HG03378 (cell line): ENCODE measurements at regions not wholly inside any gene's neighbourhood (a gene's known extent, or its start where the extent isn't known, plus 50 kb on each side); places are given as distances from the start of the nearest gene placed in this dataset.

Experiments used
- ATAC-seq: cut with Tn5 transposase; IDR thresholded peaks from one replicate; pipeline ENCODE4 v1.9.1; 2021; ENCODE audit warnings: mild to moderate bottlenecking, moderate library complexity; ENCODE audit not compliant: unreplicated experiment

GRCh38 chr11:23542189-23542588 is 681.9 kb upstream of the CCDC179 start:
- no peak for ATAC-seq

- ATAC-seq = no peak
Observed at GRCh38 chr11:23542816-23543215, 682.5 kb upstream of the CCDC179 start.

- ATAC-seq = no peak
Observed at GRCh38 chr11:23543651-23544222, 683.5 kb upstream of the CCDC179 start.

DNA sequence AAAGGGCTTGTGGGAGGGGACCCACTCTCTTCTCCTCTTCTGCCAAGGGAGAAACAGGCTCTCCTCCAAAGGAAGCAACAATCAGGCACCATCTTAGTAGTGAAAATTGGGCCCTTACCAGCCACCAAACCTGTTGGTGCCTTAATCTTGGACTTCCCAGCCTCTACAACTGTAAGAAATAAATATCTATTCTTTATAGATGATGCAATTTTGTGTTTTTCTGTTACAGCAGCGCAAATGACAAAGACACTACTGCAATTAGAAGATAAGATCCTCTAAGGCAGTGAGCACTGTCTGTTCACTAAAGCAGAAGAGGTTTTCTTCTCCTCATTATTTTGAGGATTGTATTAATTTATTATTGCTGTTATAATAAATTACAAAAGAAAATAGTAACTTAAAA is 691.4 kb upstream of the CCDC179 start:
- no peak for ATAC-seq

- no peak for ATAC-seq
Observed at GRCh38 chr11:23554002-23554401, 693.7 kb upstream of the CCDC179 start.

GRCh38 chr11:23555085-23555484 is 694.8 kb upstream of the CCDC179 start:
- ATAC-seq = no peak

GRCh38 chr11:23556163-23556750 is 696.0 kb upstream of the CCDC179 start:
- no peak for ATAC-seq

GRCh38 chr11:23563591-23563990 is 703.3 kb upstream of the CCDC179 start:
- no peak for ATAC-seq

- no peak for ATAC-seq
Observed at GRCh38 chr11:23564370-23564769, 704.1 kb upstream of the CCDC179 start.

DNA sequence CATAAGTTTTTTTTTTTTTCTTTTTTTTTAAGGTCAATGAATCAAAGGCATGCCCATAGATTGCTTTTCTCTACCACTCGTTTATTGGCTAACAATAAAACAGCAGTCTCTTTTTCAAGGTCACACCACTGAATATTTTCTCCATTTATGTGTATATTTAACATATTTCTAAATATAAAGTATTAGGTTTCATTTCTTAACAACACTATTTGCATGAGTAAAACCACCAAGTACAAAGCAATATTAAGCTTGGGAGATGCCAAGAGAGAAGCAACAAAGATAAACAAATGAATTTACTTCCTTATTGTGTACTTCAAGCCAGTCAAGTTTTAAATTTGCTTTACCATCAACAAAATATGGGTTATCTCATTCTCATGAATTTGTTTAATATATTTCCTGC is 708.9 kb upstream of the CCDC179 start:
- no peak for ATAC-seq

- ATAC-seq = no peak
Observed at GRCh38 chr11:23569547-23569946, 709.3 kb upstream of the CCDC179 start.

- ATAC-seq = no peak
Observed at GRCh38 chr11:23570828-23571227, 710.6 kb upstream of the CCDC179 start.

GRCh38 chr11:23573429-23573828 is 713.2 kb upstream of the CCDC179 start:
- no peak for ATAC-seq

DNA sequence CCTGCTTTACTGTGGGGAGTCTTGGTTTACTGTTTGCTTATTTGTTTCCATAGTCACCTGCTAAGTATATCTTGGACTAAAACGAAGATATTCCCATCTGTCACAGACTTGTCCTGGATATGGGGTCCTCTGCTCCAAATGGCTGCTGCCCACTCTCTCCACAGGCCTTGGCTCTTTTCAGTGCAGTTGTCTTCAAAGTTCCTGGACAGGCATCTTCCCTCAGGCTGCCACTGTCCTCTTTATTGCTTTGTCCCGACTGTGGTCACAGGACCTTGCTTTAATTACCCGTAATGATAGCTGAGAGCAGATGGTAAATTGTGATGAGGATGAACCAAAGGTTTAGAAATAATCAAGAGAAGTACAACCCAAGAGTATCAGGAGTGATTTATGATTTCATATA is 713.9 kb upstream of the CCDC179 start:
- no peak for ATAC-seq

DNA sequence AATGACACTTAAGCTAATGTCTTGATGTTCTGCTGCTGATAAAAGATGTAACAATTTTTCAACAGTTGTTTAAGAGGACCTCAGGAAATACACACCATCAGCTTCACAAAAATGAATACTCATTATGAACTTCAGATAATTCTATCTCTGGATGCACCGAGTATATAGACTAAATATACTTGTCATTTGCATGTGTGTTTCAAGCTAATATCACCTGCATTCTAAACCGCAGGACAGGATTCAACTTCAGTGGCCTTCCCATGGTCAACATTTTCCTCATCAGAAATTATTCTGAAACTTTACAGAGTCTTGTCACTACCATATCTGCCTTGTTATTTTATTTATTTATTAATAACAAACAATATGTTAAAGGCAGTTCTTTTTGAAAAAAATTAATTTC is 717.0 kb upstream of the CCDC179 start:
- no peak for ATAC-seq

DNA sequence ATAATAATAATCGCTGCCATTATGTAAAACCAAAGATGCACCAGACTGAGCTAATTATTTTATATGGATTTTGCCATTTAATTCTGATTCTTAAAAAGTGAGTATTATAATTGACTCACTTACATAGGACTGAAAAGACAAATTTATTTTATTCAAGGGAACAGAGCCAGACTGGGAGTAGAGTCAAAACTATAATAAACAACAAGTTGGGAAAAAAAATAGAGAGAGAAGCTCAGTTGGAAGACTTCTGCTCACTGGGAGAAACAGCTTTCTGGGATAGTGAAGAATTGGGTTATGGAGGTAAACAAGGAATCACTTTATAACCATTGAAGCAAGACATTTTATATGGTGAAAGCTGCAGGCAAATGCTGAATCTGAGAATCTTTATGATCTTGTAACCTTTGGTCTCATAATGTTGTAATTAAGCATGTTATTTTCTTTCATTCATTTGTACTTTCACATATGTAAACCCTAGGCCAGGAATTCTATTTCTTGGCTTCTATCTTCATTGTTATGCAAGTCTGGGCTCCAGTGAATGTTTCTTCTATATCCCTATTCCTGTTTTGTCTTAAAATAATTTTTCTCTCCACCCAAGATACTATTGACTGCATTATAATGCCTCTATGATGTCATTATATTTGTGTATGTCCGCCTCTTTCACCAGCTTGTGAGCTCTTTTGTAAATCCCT is 725.3 kb upstream of the CCDC179 start:
- ATAC-seq = no peak

GRCh38 chr11:23586173-23586572 is 725.9 kb upstream of the CCDC179 start:
- ATAC-seq = no peak

DNA sequence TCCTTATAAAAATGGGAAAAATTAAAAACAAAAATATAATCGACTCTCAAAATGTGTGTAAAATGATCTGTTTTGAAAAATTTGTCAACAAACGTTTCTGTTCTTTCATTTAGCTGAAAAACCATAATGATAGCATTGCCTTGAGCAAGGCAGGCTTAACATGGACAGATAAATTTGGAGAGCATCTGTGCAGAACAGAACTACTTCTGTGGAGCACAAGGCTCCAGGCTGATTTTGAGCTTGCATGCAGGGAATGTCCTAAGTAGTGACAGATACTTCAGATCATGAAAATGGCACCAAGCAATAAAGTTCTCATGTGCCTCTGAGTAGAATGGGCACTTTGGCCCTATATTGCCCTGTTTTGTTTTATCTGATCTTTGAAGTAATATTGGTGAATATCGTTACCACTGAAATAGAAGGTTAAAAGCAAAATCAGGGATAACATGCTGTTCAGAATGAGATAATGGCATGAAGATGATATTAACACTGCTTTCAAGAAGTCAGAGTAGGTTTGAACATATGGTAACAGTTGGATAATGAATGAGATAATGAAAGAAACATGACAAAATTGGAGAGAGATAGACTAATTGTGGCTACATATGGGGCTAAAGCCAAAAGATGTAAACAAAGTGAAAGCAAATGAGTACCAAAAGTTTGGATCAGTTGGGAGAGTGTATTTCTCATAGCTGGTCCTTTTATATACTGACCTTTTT is 730.5 kb upstream of the CCDC179 start:
- ATAC-seq = no peak

DNA sequence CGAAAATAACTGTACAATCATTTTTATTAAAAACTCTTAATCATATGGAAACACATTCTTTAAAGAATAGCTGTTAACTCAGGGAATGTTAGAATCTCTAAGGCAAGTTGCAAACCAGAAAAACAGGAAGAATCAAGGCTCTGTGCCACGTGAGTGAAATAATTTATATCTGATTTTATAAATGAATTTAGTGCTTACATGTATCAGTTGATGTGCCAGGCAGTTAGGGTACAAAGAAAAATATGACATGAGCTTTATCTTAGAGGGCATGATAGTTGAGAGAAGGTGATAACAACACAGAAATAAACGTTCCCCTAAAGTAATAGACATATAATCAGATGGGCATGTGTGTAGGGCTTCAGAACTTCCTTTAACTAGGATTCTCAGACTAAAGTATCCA is 734.5 kb upstream of the CCDC179 start:
- ATAC-seq = no peak

- no peak for ATAC-seq
Observed at GRCh38 chr11:23604966-23605365, 744.7 kb upstream of the CCDC179 start.

GRCh38 chr11:23606191-23606590 is 745.9 kb upstream of the CCDC179 start:
- ATAC-seq = no peak

- ATAC-seq = no peak
Observed at GRCh38 chr11:23611726-23612125, 751.5 kb upstream of the CCDC179 start.
